NCI-H1105 (cell line): ENCODE measurements at regions not wholly inside any gene's neighbourhood (a gene's known extent, or its start where the extent isn't known, plus 50 kb on each side); places are given as distances from the start of the nearest gene placed in this dataset.
"Not testable (repeated sequence)": the region's sequence is repeated elsewhere in the genome, so short reads cannot be mapped to it uniquely, and the experiment has no call there.

Experiments used
- DNase-seq: peaks from one replicate; lab custom pipeline; 2025; lab: John Stamatoyannopoulos, UW

DNA sequence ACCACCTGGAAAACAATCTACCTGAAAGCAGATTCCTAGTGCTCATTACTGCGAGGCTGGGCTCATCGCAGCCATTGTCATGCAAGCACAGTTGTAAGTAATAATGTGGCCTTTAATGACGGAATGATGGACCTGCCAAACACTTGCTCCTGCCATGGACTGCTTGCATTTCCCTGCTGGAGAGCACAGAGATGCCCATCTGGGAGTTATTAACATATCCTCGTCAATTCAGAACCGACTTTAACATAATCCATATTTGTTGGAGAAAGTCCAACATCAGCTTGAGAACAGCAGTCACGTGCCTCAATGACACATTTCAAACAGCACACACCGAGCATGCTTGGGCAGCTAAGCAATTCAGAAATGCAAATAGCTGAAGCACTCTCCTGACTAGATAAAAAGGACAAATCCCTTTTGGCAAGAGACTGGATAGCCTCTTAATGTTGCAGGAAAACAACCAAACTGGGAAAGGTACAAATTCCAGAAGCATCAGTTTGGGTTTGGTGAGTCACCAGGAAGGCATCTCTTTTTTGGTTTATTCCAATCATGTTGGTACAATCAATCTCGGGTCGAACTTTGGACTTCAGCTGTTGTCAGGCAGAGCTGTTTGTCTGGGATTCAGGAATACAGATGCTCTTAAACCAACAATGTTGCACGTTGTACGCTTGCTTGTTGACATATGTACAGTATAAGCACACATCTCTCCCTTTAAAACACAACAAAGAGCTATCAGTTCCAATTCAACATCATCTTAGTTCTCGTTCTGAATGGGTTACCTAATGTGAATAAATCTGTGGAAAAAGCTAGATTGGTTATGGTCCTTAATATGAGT, 395.8 kb downstream of the LNPK start:
- peak; percentile 76 for DNase-seq

- peak; percentile 56 for DNase-seq
These were observed 396.4 kb downstream of the LNPK start for GRCh38 chr2:175605640-175606009.

GRCh38 chr2:175601969-175602368, 400.1 kb downstream of the LNPK start:
- DNase-seq: no peak

- no peak for DNase-seq
These were observed 401.9 kb downstream of the LNPK start for GRCh38 chr2:175599966-175600831.

GRCh38 chr2:175597286-175597685, 404.8 kb downstream of the LNPK start:
- no peak for DNase-seq

- DNase-seq: no peak
These were observed 406.9 kb downstream of the LNPK start for GRCh38 chr2:175595139-175595538.

DNA sequence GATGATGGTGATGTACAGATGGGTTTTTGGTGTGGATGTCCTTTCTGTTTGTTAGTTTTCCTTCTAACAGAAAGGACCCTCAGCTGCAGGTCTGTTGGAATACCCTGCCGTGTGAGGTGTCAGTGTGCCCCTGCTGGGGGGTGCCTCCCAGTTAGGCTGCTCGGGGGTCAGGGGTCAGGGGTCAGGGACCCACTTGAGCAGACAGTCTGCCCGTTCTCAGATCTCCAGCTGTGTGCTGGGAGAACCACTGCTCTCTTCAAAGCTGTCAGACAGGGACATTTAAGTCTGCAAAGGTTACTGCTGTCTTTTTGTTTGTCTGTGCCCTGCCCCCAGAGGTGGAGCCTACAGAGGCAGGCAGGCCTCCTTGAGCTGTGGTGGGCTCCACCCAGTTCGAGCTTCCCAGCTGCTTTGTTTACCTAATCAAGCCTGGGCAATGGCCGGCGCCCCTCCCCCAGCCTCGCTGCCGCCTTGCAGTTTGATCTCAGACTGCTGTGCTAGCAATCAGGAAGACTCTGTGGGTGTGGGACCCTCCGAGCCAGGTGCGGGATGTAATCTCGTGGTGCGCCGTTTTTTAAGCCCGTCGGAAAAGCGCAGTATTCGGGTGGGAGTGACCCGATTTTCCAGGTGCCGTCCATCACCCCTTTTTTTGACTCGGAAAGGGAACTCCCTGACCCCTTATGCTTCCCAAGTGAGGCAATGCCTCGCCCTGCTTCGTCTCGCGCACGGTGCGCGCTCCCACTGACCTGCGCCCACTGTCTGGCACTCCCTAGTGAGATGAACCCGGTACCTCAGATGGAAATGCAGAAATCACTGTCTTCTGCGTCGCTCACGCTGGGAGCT, 408.2 kb downstream of the LNPK start:
- not testable (repeated sequence) for DNase-seq

DNA sequence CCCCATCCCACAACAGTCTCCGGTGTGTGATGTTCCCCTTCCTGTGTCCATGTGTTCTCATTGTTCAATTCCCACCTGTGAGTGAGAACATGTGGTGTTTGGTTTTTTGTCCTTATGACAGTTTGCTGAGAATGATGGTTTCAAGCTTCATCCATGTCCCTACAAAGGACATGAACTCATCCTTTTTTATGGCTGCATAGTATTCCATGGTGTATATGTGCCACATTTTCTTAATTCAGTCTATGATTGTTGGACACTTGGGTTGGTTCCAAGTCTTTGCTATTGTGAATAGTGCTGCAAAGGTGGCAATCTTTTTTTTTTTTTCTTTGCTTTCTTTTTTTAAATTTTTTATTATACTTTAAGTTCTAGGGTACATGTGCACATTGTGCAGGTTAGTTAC, 406.7 kb upstream of the ATP5MC3 start:
- DNase-seq: not testable (repeated sequence)

DNA sequence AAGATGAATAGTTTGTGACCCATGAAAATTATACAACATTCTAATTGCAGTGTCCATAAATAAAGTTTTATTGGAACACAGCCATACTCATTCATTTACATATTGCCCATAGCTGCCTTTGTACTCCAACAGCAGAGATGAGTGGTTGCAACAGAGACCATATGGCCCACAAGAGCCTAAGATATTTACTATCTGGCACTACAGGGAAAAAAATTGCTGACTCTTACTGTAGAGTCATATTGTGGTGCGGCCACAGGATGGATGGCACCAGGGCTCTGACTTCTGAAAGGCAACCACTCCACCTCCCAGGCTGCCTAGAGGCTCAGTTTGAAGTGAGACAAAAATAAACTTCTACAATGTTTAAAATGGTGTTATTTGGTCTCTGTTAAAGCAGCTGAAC, 404.0 kb upstream of the ATP5MC3 start:
- no peak for DNase-seq

GRCh38 chr2:175580652-175581051, 399.1 kb upstream of the ATP5MC3 start:
- DNase-seq: no peak

- no peak for DNase-seq
These were observed 398.1 kb upstream of the ATP5MC3 start for GRCh38 chr2:175579646-175580045.

DNA sequence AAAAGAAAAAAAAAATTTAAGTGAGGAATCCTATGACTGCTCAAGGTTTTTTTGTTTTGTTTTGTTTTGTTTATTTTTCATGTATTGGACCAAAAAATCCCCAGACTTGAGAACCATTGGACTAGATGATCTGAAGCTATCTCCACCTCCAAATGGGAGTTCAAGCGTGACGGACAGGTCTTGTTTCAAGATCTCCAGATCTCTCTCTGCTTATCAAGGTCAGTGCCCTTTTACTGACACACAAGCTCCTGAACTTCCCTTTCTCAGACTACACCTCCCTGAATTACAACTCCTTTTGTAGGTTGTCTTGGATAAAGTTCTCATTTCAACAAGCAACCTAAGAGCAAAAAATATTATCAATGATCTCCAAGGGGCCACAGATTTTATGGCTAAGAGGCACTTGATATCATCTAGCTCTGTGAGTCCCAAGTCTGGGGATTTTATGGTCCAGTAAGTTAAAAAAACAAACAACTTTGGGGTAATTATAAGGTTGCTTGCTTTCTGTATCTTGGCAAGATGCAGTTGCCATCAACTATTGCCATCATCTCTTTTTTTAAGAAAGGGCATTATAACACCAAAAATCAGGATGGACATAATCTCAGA, 396.0 kb upstream of the ATP5MC3 start:
- DNase-seq: no peak

- no peak for DNase-seq
These were observed 395.4 kb upstream of the ATP5MC3 start for GRCh38 chr2:175576875-175577274.

DNA sequence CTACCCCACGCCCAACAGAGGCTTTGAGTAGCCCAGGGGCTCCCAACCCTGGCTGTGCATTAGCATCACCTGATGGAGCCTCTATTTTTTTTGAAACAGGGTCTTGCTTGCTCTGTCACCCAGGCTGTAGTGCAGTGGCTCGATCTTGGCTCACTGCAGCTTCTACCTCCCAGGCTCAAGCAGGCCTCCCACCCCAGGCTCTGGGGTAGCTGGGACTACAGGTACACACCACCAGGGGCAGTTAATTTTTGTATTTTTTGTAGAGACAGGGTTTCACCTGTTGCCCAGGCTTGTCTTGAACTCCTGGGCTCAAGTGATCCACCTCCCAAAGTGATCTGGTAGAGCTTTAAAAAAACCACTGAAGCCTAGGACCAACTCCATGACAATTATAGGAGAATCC, 394.8 kb upstream of the ATP5MC3 start:
- no peak for DNase-seq

GRCh38 chr2:175575346-175576258, 394.1 kb upstream of the ATP5MC3 start:
- DNase-seq: no peak

- no peak for DNase-seq
These were observed 392.6 kb upstream of the ATP5MC3 start for GRCh38 chr2:175574069-175574468.

GRCh38 chr2:175571078-175571653, 389.7 kb upstream of the ATP5MC3 start:
- no peak for DNase-seq

- no peak for DNase-seq
These were observed 386.7 kb upstream of the ATP5MC3 start for GRCh38 chr2:175568109-175568730.

GRCh38 chr2:175567435-175568061, 386.0 kb upstream of the ATP5MC3 start:
- DNase-seq: no peak
